Right atrium auricular region (tissue), 2 donors: ENCODE measurements at regions not wholly inside any gene's neighbourhood (a gene's known extent, or its start where the extent isn't known, plus 50 kb on each side); places are given as distances from the start of the nearest gene placed in this dataset.

ENCODE experiments used
- DNase-seq: peaks from one replicate; pipeline ENCODE4 v3.0.0-alpha.2; 2019; ENCODE audit warnings: low spot score
- H3K27ac ChIP-seq, 2 donors: fragments of 200-600 bp; sonication (generic); 1 replicate in 1 of 2; 2 replicates in 1 of 2; pipeline ENCODE4 v1.5.1; 2016 to 2019
- H3K27me3 ChIP-seq, 2 donors: fragments of 200-600 bp; sonication (generic); one replicate each; pipeline versions ENCODE4 v1.5.1 to v1.6.0; 2017 to 2019
- H3K36me3 ChIP-seq: fragments of 200-600 bp; sonication (generic); one replicate; pipeline ENCODE4 v1.5.1; 2016
- H3K4me1 ChIP-seq, 2 donors: fragments of 200-600 bp; sonication (generic); one replicate each; pipeline versions ENCODE4 v1.5.1 to v1.6.0; 2017 to 2019
- H3K4me3 ChIP-seq, 2 donors: fragments of 200-600 bp; sonication (generic); 1 replicate in 1 of 2; 2 replicates in 1 of 2; pipeline ENCODE4 v1.5.1; 2017 to 2019; ENCODE audit warnings: mild to moderate bottlenecking in 1 of 2, moderate library complexity in 1 of 2
- H3K9me3 ChIP-seq, 2 donors: fragments of 200-600 bp; sonication (generic); one replicate each; pipeline ENCODE4 v1.5.1; 2019
- CTCF ChIP-seq, 2 donors: fragments of 200-600 bp; sonication (generic); IDR thresholded peaks; one replicate each; pipeline ENCODE4 v1.5.1; 2019; ENCODE audit warnings: antibody characterized with exemption in 2 of 2

GRCh38 chr9:99433095-99433494 is 211.0 kb downstream of the SEC61B start:
- Histone ChIP-seq H3K4me1 (peaks cover 0 to 10% of the 10 kb centered on the region in 2 donors), H3K27ac (no peak overlapping the region), H3K36me3 (no peaks in the 10 kb centered on the region), H3K4me3 (no peak overlapping the region), H3K9me3 (no peaks in the 10 kb centered on the region), H3K27me3 (no peaks in the 10 kb centered on the region)
- no peak for DNase-seq
- TF ChIP-seq CTCF (IDR thresholded peaks at IDR 0.05) = no peak

- Histone ChIP-seq H3K36me3 (no peaks in the 10 kb centered on the region), H3K4me1 (peaks cover 0 to 10% of the 10 kb centered on the region in 2 donors), H3K9me3 (no peaks in the 10 kb centered on the region), H3K27ac (peak overlapping the region in 1 of 2 donors; percentile 20), H3K27me3 (no peaks in the 10 kb centered on the region), H3K4me3 (no peak overlapping the region)
- no peak for TF ChIP-seq CTCF (IDR thresholded peaks at IDR 0.05)
- DNase-seq = peak; percentile 62
Observed at GRCh38 chr9:99433555-99433954, 211.5 kb downstream of the SEC61B start.

GRCh38 chr9:99436616-99437015 is 214.5 kb downstream of the SEC61B start:
- DNase-seq = no peak
- H3K9me3 ChIP-seq = no peaks in the 10 kb centered on the region
- H3K27ac ChIP-seq = no peak overlapping the region
- peaks cover 0 to 10% of the 10 kb centered on the region in 2 donors for H3K4me1 ChIP-seq
- H3K36me3 ChIP-seq = no peaks in the 10 kb centered on the region
- H3K4me3 ChIP-seq = no peak overlapping the region
- no peaks in the 10 kb centered on the region for H3K27me3 ChIP-seq
- TF ChIP-seq CTCF (IDR thresholded peaks at IDR 0.05) = no peak

- H3K27ac ChIP-seq = no peak overlapping the region
- no peak for TF ChIP-seq CTCF (IDR thresholded peaks at IDR 0.05)
- H3K36me3 ChIP-seq = no peaks in the 10 kb centered on the region
- H3K4me3 ChIP-seq = no peak overlapping the region
- no peaks in the 10 kb centered on the region for H3K27me3 ChIP-seq
- no peaks in the 10 kb centered on the region for H3K9me3 ChIP-seq
- peaks cover 0 to 10% of the 10 kb centered on the region in 2 donors for H3K4me1 ChIP-seq
- no peak for DNase-seq
Observed at GRCh38 chr9:99437145-99437544, 215.1 kb downstream of the SEC61B start.

GRCh38 chr9:99438596-99438995 is 216.5 kb downstream of the SEC61B start:
- Histone ChIP-seq H3K27ac (no peak overlapping the region), H3K36me3 (no peaks in the 10 kb centered on the region), H3K4me3 (no peak overlapping the region), H3K4me1 (peaks cover 0 to 5% of the 10 kb centered on the region in 2 donors), H3K9me3 (no peaks in the 10 kb centered on the region), H3K27me3 (no peaks in the 10 kb centered on the region)
- TF ChIP-seq CTCF (IDR thresholded peaks at IDR 0.05) = no peak
- no peak for DNase-seq

GRCh38 chr9:99441829-99442228 is 219.7 kb downstream of the SEC61B start:
- H3K27me3 ChIP-seq = no peaks in the 10 kb centered on the region
- H3K27ac ChIP-seq = no peak overlapping the region
- no peak for TF ChIP-seq CTCF (IDR thresholded peaks at IDR 0.05)
- no peak for DNase-seq
- no peak overlapping the region for H3K4me3 ChIP-seq
- H3K9me3 ChIP-seq = no peaks in the 10 kb centered on the region
- peaks cover 0 to 25% of the 10 kb centered on the region in 2 donors for H3K4me1 ChIP-seq
- no peaks in the 10 kb centered on the region for H3K36me3 ChIP-seq
